ENCODE measurements at regions not wholly inside any gene's neighbourhood (a gene's known extent, or its start where the extent isn't known, plus 50 kb on each side); places are given as distances from the start of the nearest gene placed in this dataset.

GRCh38 chr20:48557380-48557779 lies 270.4 kb downstream of the PREX1 start:
- Histone ChIP-seq H3K27me3 (peaks cover 0 to 3% (median 0%) of the 10 kb centered on the region in 9 donors), H3K4me3 (no peak overlapping the region), H3K27ac (no peak overlapping the region), H3K36me3 (no peaks in the 10 kb centered on the region), H3K4me1 (no peaks in the 10 kb centered on the region), H3K9me3 (no peaks in the 10 kb centered on the region)
- intact Hi-C loops (cut with DNase I) = no loop called here
- DNase-seq = no peak
- no peak for TF ChIP-seq POLR2A (IDR thresholded peaks at IDR 0.05)
- TF ChIP-seq CTCF (IDR thresholded peaks at IDR 0.05) = no peak
- WGBS, 4 donors = 77 to 89% (median 85%) methylated on average over 3 of the region's 3 CpGs
- ATAC-seq = no peak

- ATAC-seq (no peak), DNase-seq (no peak)
- no peak for TF ChIP-seq CTCF (IDR thresholded peaks at IDR 0.05)
- no peak overlapping the region for H3K4me3 ChIP-seq
- H3K27me3 ChIP-seq = peaks cover 0 to 3% (median 0%) of the 10 kb centered on the region in 9 donors
- no peaks in the 10 kb centered on the region for H3K36me3 ChIP-seq
- 32 to 54% (median 54%) methylated on average over 6 of the region's 6 CpGs for WGBS, 4 donors
- intact Hi-C loops (cut with DNase I) = no loop called here
- H3K9me3 ChIP-seq = no peaks in the 10 kb centered on the region
- no peaks in the 10 kb centered on the region for H3K4me1 ChIP-seq
- H3K27ac ChIP-seq = no peak overlapping the region
These were observed 270.8 kb downstream of the PREX1 start for GRCh38 chr20:48556956-48557355.

- ATAC-seq = no peak
- H3K36me3 ChIP-seq = no peaks in the 10 kb centered on the region
- no peaks in the 10 kb centered on the region for H3K9me3 ChIP-seq
- H3K27me3 ChIP-seq = peaks cover 0 to 3% (median 0%) of the 10 kb centered on the region in 9 donors
- no peak for TF ChIP-seq CTCF (IDR thresholded peaks at IDR 0.05)
- TF ChIP-seq POLR2A (IDR thresholded peaks at IDR 0.05) = no peak
- H3K27ac ChIP-seq = no peak overlapping the region
- DNase-seq = no peak
- no peaks in the 10 kb centered on the region for H3K4me1 ChIP-seq
- no peak overlapping the region for H3K4me3 ChIP-seq
- WGBS, 4 donors = 74 to 89% (median 82%) methylated on average over 8 of the region's 8 CpGs
- intact Hi-C loops (cut with DNase I) = no loop called here
These were observed 275.2 kb downstream of the PREX1 start for GRCh38 chr20:48552550-48552949.

GRCh38 chr20:48550814-48551213 lies 277.0 kb downstream of the PREX1 start:
- intact Hi-C loops (cut with DNase I) = no loop called here
- H3K36me3 ChIP-seq = no peaks in the 10 kb centered on the region
- no peak overlapping the region for H3K4me3 ChIP-seq
- WGBS, 4 donors = 86 to 89% (median 88%) methylated on average over 6 to 7 of the region's 7 CpGs
- H3K9me3 ChIP-seq = no peaks in the 10 kb centered on the region
- ATAC-seq (no peak), DNase-seq (no peak)
- no peak for TF ChIP-seq CTCF (IDR thresholded peaks at IDR 0.05)
- no peak for TF ChIP-seq POLR2A (IDR thresholded peaks at IDR 0.05)
- H3K27me3 ChIP-seq = peaks cover 0 to 3% (median 0%) of the 10 kb centered on the region in 9 donors
- no peaks in the 10 kb centered on the region for H3K4me1 ChIP-seq
- H3K27ac ChIP-seq = no peak overlapping the region
